ENCODE measurements at regions not wholly inside any gene's neighbourhood (a gene's known extent, or its start where the extent isn't known, plus 50 kb on each side); places are given as distances from the start of the nearest gene placed in this dataset.

- TF ChIP-seq, protein P1, sequence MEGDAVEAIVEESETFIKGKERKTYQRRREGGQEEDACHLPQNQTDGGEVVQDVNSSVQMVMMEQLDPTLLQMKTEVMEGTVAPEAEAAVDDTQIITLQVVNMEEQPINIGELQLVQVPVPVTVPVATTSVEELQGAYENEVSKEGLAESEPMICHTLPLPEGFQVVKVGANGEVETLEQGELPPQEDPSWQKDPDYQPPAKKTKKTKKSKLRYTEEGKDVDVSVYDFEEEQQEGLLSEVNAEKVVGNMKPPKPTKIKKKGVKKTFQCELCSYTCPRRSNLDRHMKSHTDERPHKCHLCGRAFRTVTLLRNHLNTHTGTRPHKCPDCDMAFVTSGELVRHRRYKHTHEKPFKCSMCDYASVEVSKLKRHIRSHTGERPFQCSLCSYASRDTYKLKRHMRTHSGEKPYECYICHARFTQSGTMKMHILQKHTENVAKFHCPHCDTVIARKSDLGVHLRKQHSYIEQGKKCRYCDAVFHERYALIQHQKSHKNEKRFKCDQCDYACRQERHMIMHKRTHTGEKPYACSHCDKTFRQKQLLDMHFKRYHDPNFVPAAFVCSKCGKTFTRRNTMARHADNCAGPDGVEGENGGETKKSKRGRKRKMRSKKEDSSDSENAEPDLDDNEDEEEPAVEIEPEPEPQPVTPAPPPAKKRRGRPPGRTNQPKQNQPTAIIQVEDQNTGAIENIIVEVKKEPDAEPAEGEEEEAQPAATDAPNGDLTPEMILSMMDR (IDR thresholded peaks at IDR 0.05; ENCODE audit: poor library complexity) = no peak
- TF ChIP-seq EZH2phosphoT487 (IDR thresholded peaks at IDR 0.05; ENCODE audit: low read depth, severe bottlenecking, unreplicated experiment) (no peak), EZH2 (IDR thresholded peaks at IDR 0.05; ENCODE audit: borderline replicate concordance) (no peak)
Observed at GRCh38 chr6:90368001-90368400, 71.4 kb upstream of the BACH2 start.

All from hepatocyte (in vitro differentiated cells).